SH-SY5Y (cell line): ENCODE measurements at regions not wholly inside any gene's neighbourhood (a gene's known extent, or its start where the extent isn't known, plus 50 kb on each side); places are given as distances from the start of the nearest gene placed in this dataset.

Source experiments
- GATA2 ChIP-seq: IDR thresholded peaks from 2 replicates; pipeline ENCODE4 v1.6.1; 2011; ENCODE audit warnings: mild to moderate bottlenecking, low read depth, low read length
- GATA3 ChIP-seq: IDR thresholded peaks from 2 replicates; pipeline ENCODE4 v1.6.1; 2011; ENCODE audit warnings: low read depth, mild to moderate bottlenecking, low read length, moderate library complexity

DNA sequence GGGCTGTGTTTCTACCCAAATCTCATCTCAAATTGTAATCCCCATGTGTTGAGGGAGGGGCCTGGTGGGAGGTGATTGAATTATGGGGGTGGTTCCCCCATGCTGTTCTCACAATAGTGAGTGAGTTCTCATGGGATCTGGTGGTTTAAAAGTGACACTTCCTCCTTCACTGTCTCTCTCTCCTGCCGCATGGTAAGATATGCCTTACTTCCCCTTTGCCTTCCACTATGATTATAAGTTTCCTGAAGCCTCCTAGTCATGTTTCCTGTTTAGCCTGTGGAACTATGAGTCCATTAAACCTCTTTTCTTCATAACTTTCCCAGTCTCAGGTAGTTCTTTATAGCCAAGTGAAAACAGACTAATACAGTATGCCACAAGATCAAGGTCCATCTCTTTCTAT lies 70.0 kb upstream of the MSX1 start:
- TF ChIP-seq GATA2 (no peak), GATA3 (no peak)
